Inflammatory macrophage treated with lipopolysaccharide for 4 hours (primary cell): ENCODE measurements at regions not wholly inside any gene's neighbourhood (a gene's known extent, or its start where the extent isn't known, plus 50 kb on each side); places are given as distances from the start of the nearest gene placed in this dataset.
"Not testable (repeated sequence)": the region's sequence is repeated elsewhere in the genome, so short reads cannot be mapped to it uniquely, and the experiment has no call there.

Experiments
- DNase-seq: peaks from one replicate; pipeline ENCODE4 v3.0.0-alpha.2; 2020

GRCh38 chr4:54843106-54843505, 185.3 kb downstream of the KIT start:
- DNase-seq = no peak

GRCh38 chr4:54842656-54843055, 184.9 kb downstream of the KIT start:
- DNase-seq = no peak

DNA sequence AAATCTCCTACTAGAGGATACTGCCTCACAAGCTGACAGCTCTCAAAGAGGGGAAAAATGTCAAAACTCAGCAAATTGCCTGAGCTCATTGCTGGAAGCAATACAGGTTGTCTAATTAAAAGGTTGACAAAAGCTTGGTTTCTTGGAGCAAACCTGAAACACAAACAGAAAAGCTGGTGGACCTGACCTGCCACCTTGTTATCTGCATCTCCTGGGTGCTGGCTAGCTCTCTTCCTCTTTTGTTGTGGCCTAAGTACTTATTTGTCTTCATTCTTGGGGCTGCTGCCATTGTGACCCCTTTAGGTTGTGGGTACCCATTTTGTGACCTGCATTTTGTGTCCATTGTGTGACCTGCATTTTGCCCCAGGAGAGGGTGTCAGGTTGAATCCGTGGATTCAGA, 184.5 kb downstream of the KIT start:
- no peak for DNase-seq

DNA sequence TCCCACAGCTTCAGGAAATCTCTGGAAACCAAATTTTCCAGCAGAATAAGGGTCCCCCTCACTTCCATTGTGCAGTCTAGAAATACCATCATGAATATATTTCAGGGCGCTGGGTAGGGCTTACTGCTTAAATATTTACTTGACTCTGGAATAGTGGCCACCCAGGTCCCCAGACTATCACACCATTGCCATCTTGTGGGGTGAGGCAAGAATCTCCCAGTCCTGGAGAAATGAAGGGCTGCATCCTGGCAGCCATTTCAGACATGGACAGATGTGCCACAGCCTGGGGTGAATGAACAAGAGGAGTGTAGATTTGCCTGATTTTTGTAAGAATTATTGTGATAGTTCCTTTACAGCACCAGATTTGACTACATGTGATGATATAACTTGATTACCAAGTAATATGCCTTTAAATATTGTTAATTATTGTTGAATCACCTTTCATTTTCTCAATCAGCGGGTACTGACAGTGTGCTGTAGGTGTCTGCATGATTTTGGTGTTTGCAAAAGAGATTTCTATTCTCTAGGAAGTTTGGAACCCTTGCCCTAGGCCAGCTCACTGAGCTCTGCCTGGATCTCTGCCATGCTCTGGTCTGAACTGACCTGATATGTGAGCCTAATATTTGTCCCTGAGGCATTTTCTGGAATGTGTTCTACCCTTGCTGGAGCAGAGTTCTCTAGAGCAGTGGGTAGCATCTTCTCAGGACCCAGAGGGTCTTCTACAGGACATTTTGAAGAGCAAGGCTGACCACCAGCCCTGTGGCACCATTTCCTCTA, 183.4 kb downstream of the KIT start:
- DNase-seq = no peak

- DNase-seq = no peak
Measured at GRCh38 chr4:54840430-54840829, 182.7 kb downstream of the KIT start.

DNA sequence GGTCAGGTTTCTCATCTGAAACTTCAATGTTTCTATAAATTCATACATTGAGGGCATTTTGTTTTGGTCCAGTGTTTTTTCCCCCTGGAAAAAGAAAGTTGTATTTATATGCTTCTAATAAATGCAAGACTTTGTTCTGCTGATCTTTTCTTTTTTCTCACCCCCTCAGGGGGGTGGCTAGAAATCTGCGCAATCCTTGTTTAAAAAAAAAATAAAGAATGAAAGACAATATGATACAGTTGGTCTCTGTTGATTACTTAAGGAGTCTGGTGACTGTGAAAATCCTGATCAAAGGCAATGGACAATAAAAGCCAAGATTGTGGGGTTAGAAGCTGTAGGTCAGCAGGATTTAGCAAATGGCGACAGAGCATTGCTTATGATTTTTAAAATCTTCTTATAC, 180.5 kb downstream of the KIT start:
- DNase-seq = no peak

DNA sequence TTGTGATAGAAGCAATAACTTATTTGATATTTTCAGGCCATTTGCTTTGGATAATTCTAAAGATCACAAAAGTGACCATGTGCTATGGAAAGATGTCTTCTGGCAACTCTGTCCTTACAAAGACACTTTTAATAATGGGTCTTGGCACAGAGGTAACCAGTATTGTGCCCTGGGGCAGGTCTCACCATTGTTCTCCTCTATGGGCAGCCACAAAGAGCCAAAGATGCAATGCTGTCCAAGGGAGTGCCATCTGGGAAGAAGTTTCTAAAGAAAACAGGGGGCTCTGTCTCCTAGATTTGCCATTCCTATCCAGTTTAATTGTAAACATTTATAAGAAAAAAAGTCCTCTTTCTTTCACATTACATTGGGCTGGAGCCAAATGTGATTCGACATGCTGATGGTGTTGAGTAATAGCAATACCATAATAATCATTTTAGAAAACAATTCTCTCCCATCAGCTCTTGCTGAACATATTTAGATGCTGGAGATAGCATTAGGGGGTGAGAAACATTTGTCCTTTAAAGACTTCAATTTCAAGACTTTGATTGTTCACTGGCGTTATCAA, 179.9 kb downstream of the KIT start:
- no peak for DNase-seq

GRCh38 chr4:54828361-54828760, 170.6 kb downstream of the KIT start:
- not testable (repeated sequence) for DNase-seq

- no peak for DNase-seq
Measured at GRCh38 chr4:54823616-54824015, 165.9 kb downstream of the KIT start.

GRCh38 chr4:54819034-54819433, 161.3 kb downstream of the KIT start:
- no peak for DNase-seq

- no peak for DNase-seq
Measured at GRCh38 chr4:54818481-54818880, 160.7 kb downstream of the KIT start.

DNA sequence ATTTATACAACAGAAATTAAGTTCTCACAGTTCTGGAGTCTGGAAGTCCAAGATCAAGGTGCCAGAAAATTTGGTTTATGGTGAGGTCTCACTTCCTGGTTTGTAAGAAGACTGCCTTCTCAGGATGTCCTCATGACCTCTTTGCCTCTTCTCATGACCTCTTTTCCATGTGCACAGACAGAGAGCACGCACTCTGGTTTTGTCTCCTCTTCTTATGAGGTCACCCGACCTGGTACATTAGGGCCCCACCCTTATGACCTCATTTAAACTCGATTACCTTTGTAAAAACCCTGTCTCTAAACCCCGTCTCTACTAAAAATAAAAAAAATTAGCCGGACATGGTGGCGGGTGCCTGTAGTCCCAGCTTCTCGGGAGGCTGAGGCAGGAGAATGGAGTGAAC, 155.9 kb downstream of the KIT start:
- no peak for DNase-seq

DNA sequence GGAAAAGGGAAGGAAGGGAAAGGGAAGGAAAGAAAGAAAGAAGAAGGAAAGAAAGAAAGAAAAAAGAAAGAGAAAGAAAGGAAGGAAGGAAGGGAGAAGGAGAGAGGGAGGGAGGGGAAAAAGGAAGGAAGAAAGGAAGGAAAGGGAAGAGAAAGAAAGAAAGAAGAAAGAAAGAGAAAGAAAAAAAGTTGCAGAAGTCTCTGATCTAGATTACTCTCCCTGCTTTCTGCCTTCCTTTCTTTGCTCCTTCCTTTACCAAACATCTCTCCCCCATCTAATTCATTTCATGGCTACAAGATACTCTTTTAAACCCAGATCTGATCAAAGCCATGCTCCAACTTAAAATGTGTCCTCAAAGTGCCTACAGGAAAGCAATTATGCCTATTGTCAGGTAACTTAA, 148.6 kb downstream of the KIT start:
- DNase-seq = no peak

DNA sequence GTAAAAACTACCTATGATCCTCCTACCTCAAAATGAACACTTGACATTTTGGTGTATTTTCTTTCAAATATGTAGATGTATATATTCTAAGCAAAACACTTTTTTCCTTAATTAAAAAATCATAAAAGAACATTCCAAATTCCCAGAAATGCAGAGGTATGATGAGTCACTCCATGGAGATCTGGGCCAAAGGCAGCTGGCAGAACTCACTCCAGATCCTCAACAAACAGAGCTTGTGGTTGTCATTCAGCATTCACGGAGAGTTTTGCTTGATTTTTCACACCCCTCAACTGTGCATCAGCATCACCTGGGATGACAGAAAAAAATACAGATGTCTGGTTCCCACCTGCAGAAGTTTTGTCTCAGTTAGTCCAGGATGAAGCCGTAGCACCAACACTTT, 144.6 kb downstream of the KIT start:
- DNase-seq = no peak

DNA sequence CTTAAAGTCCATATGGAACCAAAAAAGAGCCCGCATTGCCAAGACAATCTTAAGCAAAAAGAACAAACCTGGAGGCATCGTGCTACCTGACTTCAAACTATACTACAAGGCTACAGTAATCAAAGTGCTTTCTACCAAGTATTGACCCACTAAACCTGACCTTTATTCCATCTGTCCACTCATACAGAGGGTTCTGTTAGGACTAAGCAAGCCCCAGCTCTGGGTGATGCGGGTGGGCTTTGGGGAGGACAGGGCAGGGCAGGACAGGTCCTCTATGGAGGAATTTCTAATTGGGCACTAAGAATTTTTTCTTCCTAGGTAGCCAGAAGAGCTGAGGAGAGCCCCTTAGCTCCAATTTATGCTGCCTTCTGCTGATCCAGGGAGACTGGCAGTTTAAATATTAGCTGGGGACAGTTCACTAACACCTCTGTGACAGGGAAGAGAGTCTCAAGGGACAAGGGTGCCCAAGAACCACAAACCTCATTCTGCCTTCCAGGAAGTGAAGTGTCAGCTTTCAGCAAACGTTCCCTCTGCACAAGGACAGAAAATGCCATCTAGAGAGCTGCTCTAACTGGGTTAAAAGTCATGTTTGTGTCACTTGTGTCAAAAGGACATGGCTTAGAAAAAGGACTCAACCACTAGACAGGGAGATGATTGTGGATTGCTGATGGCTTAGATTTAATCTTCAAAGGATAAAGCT, 143.2 kb downstream of the KIT start:
- no peak for DNase-seq

GRCh38 chr4:54794579-54794978, 136.8 kb downstream of the KIT start:
- no peak for DNase-seq

DNA sequence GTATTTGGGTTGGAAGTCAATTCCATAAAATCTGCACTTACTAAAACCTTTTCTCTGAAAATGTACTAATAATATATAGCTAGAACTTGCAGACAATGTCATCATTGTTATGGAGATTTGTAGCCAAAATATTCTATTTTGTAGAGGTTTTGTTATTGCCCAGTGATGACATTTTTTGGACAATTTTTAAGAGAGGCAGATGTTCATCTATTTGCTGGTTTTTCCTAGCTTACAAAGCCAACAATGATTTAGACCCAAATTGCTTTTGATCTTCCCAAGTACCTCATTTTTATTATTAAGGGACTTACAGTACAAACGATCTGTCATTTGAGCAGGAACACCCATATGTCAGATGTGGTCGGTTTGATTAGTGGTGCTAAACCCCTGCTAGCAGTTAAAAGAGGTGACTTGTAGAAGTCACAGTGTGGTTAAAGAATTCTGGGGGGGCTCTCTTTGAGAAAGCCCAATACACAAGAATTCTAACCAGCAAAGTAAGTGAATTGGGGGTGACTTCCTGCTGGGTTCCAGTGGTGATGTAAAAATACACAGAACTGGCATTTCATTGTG, 136.2 kb downstream of the KIT start:
- DNase-seq = no peak
